HL-60 (cell line): ENCODE measurements at regions not wholly inside any gene's neighbourhood (a gene's known extent, or its start where the extent isn't known, plus 50 kb on each side); places are given as distances from the start of the nearest gene placed in this dataset.

Experiments used
- CTCF ChIP-seq: IDR thresholded peaks from one replicate; pipeline ENCODE4 v1.5.1; 2011; ENCODE audit warnings: low read length, control low read depth, inconsistent platforms; ENCODE audit not compliant: insufficient read depth
- POLR2AphosphoS5 ChIP-seq: IDR thresholded peaks from 2 replicates; pipeline ENCODE4 v1.6.1; 2012; ENCODE audit warnings: low read depth
- SPI1 ChIP-seq: IDR thresholded peaks from 2 replicates; pipeline ENCODE4 v1.6.1; 2012; ENCODE audit warnings: low read depth, mild to moderate bottlenecking, borderline replicate concordance

- no peak for TF ChIP-seq CTCF
- TF ChIP-seq POLR2AphosphoS5 = no peak
- TF ChIP-seq SPI1 = no peak
Measured at GRCh38 chr6:22499815-22500214, 69.6 kb upstream of the HDGFL1 start.
